GM19193 (cell line): ENCODE measurements at regions not wholly inside any gene's neighbourhood (a gene's known extent, or its start where the extent isn't known, plus 50 kb on each side); places are given as distances from the start of the nearest gene placed in this dataset.
A peak's percentile ranks its signal among the peaks of the same experiment; 100 is the strongest.

Experiments used
- POLR2A ChIP-seq: IDR thresholded peaks from 4 replicates; pipeline ENCODE4 v1.6.1; 2011; ENCODE audit not compliant: insufficient read depth, insufficient read length; ENCODE audit errors: extremely low read depth

- no peak for TF ChIP-seq POLR2A
These were observed 80.5 kb upstream of the HSPA9 start for GRCh38 chr5:138655530-138656190.

GRCh38 chr5:138654281-138654867, 79.2 kb upstream of the HSPA9 start:
- TF ChIP-seq POLR2A, result no peak

GRCh38 chr5:138653502-138653901, 78.3 kb upstream of the HSPA9 start:
- TF ChIP-seq POLR2A, result no peak

GRCh38 chr5:138651767-138652117, 76.5 kb upstream of the HSPA9 start:
- TF ChIP-seq POLR2A, result no peak

DNA sequence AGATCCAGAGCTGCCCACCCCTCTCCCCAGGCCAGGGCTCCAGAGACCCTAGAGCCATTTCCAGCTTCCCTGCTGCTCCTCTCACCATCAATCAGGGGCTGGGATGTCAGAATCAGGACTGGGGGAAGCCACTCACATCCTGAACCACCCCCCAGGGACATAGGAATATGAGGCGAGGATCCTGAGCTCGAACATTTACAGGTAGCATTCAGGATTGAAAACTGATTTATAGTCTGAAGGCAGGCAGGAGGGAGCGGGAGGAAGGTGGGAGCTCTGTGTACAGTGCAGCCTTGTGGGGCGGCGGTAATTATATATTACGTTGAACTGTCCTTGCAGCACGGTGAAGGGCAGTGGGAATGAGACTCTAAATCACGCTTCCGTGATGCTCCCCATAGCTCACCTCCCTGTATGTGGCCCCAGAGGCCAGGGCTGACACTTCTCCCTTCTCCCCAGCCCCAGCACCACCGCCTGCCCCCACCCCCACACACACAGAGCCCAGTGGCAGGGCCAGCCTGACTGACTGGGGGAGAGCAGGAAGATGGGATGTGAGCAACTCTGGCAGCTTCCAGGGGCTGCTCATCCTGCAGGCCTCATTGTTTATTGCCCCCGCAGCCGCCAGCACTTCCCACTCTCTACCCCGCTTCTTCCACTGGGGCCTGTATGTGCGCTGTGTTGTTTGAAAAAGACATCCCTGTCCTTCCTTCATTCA, 76.0 kb upstream of the HSPA9 start:
- no peak for TF ChIP-seq POLR2A

DNA sequence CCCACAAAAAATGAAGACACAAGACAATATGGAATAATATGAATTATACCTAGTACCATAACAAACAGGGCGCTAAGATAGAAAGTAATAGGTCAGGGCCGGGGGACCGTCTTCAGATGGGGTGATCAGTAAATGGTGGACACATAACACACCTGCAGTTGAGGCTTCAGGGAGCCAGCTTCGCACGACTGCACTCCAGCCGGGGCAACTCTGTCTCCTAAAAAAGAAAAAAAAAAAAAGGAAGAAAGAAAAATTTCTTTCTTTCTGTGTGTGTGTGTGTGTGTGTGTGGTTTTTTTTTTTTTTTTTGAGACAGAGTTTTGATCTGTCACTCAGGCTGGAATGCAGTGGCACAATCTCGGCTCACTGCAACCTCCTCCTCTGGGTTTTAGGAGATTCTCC, 75.0 kb upstream of the HSPA9 start:
- TF ChIP-seq POLR2A, result no peak

- peak; percentile 22 for TF ChIP-seq POLR2A
These were observed 74.6 kb upstream of the HSPA9 start for GRCh38 chr5:138649775-138650174.

DNA sequence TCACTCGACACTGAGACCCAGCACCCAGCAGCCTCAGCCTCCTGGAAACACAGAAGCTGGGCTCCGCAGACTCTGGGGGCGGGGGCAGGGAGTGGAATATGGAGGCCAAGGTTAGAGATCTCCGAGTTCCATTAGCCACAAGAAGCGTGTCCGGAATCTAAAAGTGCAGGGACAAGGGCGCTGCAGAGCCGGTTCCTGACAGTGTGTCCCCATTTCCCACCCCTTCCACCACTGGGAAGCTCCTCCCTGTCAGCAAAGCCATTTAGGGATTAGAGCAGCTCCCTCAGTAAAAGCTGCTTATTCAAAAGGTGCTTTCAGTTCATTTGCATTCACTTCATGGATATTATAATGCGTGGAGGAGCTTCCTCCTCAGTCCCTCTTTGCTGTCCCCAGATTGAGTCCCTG, 74.1 kb upstream of the HSPA9 start:
- no peak for TF ChIP-seq POLR2A

- no peak for TF ChIP-seq POLR2A
These were observed 73.6 kb upstream of the HSPA9 start for GRCh38 chr5:138648841-138649240.

DNA sequence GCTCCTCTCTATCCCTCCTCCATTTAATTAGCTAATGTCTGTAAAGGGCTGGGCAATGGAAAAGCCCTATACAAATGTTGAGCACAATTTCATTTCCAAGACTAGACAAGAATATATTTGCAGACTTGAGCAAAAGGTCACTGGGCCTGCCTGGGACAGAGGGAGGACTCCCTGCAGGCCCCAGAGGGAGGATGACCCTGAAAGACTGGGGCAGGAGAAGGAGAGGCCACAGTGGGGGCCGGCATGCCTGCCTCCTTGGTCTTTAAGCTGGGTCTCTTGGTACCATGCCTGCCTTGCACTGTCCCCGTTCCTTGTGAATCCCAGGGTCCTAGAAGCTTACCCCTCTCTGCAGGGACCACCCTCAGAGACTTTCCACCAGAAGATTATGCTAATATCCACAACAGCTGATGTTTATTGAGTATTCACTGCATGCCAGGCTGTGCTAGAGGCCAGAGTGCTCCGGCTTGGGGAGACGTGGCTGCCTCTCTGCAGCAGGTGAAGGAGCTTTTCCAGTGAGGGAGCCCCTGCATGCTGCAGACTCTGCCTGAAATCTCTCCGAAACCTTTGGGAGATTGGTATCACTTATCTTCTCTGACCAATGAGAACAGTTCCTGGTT, 72.7 kb upstream of the HSPA9 start:
- TF ChIP-seq POLR2A, result no peak

GRCh38 chr5:138647261-138647788, 72.1 kb upstream of the HSPA9 start:
- no peak for TF ChIP-seq POLR2A

DNA sequence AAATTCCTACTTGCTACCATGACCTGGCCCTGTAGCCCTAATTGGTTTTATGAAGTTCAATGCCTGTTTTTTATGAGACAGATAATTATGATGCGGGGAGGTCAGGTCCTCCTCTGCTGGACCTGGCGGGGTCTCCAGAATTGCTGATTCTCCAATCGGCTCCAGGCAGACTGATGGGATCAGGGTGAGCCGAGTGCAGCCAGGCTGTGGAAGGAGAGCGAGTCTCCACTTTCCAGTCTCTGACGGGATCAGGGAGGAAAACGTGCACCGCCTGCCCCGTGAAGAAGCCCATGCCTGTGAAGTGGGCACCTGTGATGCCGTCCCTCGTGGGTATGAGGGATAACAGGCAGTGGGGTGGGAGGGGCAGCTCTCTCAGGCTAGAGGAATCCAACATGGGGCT, 71.5 kb upstream of the HSPA9 start:
- TF ChIP-seq POLR2A, result no peak

- no peak for TF ChIP-seq POLR2A
These were observed 70.8 kb upstream of the HSPA9 start for GRCh38 chr5:138645778-138646575.

GRCh38 chr5:138643040-138643791, 68.0 kb upstream of the HSPA9 start:
- TF ChIP-seq POLR2A, result no peak
